Posterior vena cava (tissue), 2 donors: ENCODE measurements at regions not wholly inside any gene's neighbourhood (a gene's known extent, or its start where the extent isn't known, plus 50 kb on each side); places are given as distances from the start of the nearest gene placed in this dataset.

Source experiments
- DNase-seq: peaks from one replicate; pipeline ENCODE4 v3.0.0-alpha.2; 2020; ENCODE audit warnings: low spot score
- intact Hi-C, 2 donors: fragments of 100-400 bp; cut with DNase I; formaldehyde crosslinking; loops; one replicate each; pipeline versions ENCODE4 v1.14.1 to v1.14.2; 2022 to 2023
- donor health status: DM: yes; HTN: yes; CAD: no.
- donor health status: DM: yes; HTN: yes; CAD: no.

GRCh38 chr2:175540421-175540820 is 358.9 kb upstream of the ATP5MC3 start:
- no peak for DNase-seq
- intact Hi-C loops, result no loop called here

- intact Hi-C loops, result no loop called here
- DNase-seq, result no peak
Observed at GRCh38 chr2:175539122-175539521, 357.6 kb upstream of the ATP5MC3 start.

DNA sequence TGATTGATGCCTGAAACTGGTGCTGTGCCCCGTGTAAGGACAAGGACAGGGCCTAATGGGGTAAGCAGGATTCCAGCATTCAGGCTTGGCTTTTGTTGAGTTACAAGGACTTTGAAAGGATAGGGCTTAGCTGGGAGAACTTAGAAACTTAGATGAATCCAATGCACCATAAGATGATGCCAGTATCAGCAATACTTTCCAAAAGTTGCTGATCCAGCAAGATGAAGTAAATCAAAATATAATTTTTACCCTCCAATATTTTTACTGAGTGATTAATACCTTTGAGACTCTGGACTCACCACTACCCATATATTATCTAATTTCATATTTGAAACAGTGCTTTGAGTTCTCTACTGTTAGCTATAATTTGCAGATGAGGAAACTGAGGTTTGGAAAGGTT is 354.5 kb upstream of the ATP5MC3 start:
- no peak for DNase-seq
- intact Hi-C loops, result no loop called here

GRCh38 chr2:175535631-175536030 is 354.1 kb upstream of the ATP5MC3 start:
- intact Hi-C loops, result no loop called here
- no peak for DNase-seq

- intact Hi-C loops, result no loop called here
- DNase-seq, result no peak
Observed at GRCh38 chr2:175525975-175526374, 344.5 kb upstream of the ATP5MC3 start.

GRCh38 chr2:175523001-175523400 is 341.5 kb upstream of the ATP5MC3 start:
- no peak for DNase-seq
- intact Hi-C loops, result no loop called here

GRCh38 chr2:175518206-175518605 is 336.7 kb upstream of the ATP5MC3 start:
- DNase-seq, result no peak
- intact Hi-C loops, result no loop called here

GRCh38 chr2:175516555-175516954 is 335.0 kb upstream of the ATP5MC3 start:
- DNase-seq, result no peak
- intact Hi-C loops, result no loop called here

DNA sequence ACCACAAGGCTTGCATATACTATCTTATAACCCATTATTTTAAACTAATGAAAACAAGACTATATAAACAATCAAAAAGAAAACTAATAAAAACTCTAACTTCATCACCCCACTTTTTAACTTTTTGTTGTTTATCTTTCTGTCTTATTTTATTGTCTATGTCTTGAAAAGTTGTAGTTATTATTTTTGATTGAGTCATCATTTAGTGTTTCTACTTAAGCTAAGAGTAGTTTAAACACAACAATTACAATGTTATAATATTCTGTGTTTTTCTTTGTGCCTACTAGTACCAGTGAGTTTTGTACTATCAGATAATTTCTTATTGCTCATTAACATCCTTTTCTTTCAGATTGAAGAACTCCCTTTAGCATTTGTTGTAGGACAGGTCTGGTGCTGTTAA is 318.7 kb upstream of the ATP5MC3 start:
- intact Hi-C loops, result no loop called here
- no peak for DNase-seq

GRCh38 chr2:175490360-175490791 is 308.9 kb upstream of the ATP5MC3 start:
- intact Hi-C loops, result no loop called here
- DNase-seq, result no peak

GRCh38 chr2:175478096-175478768 is 296.7 kb upstream of the ATP5MC3 start:
- intact Hi-C loops, result no loop called here
- DNase-seq, result no peak

DNA sequence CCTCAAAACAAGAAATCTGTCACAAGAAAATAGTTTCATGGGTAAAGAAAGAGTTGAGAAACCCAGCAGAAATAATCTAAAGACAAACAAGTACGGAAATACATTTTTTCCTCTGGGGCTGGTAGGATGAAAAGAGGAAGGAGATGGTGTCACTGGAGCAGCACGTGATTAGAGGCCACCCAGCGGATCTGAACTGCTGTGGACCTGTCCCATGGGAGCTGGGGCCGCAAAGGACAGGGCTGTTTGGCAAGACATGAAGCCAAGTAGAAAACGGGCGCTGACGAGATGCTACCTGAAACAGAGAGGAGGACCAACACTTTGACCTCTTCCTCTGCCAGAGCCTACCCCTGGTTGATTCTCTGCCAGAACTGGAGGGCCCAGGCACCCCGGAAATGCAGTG is 295.4 kb upstream of the ATP5MC3 start:
- intact Hi-C loops, result no loop called here
- peak; percentile 77 for DNase-seq

GRCh38 chr2:175476374-175476773 is 294.9 kb upstream of the ATP5MC3 start:
- intact Hi-C loops, result no loop called here
- DNase-seq, result no peak

DNA sequence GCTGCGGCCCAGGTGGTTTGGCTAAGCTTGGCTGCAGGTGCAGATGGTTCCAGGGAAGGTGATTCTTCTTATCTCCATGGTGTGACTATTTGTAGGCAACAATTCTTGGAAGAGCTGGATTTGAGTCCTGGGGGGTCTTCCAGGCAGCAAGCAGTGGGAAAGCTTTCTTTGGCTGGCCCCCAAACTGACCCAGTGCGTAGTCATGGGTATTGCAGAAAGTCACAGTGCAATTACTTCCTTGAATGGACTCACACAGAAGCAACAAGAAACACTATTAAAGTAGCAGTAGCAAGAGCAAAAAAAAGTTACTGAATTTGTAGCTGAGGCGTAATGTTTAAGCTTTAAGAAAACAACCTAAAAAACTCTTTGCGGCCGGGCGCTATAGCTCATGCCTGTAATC is 293.6 kb upstream of the ATP5MC3 start:
- DNase-seq, result no peak
- intact Hi-C loops, result no loop called here

- DNase-seq, result no peak
- intact Hi-C loops, result no loop called here
Observed at GRCh38 chr2:175468431-175469098, 287.1 kb upstream of the ATP5MC3 start.

- no peak for DNase-seq
- intact Hi-C loops, result no loop called here
Observed at GRCh38 chr2:175465101-175465500, 283.6 kb upstream of the ATP5MC3 start.

- no peak for DNase-seq
- intact Hi-C loops, result no loop called here
Observed at GRCh38 chr2:175464311-175464670, 282.8 kb upstream of the ATP5MC3 start.

DNA sequence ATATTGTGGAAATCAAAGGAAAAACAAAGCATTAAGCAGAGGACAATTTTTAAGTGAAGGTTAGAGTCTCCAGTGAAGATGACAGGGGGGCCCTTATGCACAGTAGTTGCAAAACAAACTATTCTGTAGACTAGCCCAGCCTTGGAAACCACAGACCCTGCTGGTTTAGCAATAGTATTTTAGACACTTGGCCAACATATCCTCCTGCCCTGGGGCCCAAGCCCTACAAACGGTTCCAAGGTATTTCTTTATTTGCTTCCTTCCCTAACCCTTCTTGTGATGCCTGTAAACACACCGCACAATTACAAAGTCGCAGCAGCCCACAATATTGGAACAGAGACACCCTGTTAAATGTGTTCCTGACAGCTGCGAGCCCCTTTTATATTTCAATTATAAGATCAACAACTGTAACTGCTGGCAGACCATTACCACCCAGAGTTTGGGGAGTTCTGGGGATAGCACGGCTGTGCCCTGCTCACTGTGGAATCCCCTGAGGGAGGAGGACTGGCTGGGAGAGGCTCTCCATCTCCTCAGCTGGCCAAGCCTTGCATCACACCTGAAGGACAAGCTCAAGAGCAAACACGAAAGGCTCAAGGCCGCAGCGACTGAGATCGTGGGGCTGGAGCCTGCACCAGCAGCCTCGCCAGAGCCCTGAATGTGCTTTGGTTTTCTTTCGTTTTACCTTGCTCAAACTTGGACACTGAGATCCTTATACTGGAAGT is 282.2 kb upstream of the ATP5MC3 start:
- no peak for DNase-seq
- intact Hi-C loops, result no loop called here

DNA sequence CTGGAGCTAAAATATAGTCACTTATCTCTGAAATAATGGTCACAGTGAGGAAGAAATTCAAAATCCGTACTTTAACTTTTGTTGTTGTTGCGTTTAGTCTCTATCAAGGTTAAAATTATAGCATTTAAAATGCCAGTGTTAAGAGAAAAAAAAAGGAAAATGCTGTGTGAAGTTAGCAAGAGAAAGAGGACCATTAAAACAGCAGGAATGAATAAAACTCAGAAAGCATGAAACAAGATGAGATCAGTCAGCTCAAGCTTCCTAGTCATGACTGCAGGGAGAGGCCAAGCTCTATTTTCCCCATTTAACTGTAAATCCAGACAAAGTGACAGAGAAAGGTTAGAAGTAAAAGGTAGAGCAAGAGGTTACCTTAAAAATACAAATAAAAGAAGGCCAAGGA is 281.7 kb upstream of the ATP5MC3 start:
- no peak for DNase-seq
- intact Hi-C loops, result no loop called here

DNA sequence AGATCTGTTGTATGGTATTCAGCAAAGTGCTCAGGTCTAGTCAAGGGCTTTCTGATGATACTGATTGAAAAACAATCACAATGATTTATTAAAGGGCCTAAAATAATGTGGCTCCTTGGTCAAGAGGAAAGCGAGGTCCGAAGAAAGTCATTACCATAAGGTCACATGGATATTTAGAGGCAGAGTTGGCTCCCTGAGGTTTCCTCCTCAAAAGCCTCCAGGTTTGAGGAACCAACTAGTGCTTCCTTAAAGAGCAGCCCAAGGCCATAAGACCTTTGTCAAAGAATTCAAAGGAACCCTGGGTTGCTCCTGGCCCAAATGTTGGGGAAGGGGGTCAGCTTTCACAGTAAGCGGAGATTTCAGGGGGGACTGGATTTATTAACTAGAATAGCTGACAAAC is 280.7 kb upstream of the ATP5MC3 start:
- intact Hi-C loops, result no loop called here
- DNase-seq, result no peak

GRCh38 chr2:175461839-175462238 is 280.3 kb upstream of the ATP5MC3 start:
- intact Hi-C loops, result no loop called here
- no peak for DNase-seq
